A549 (cell line): ENCODE measurements at regions not wholly inside any gene's neighbourhood (a gene's known extent, or its start where the extent isn't known, plus 50 kb on each side); places are given as distances from the start of the nearest gene placed in this dataset.
A peak's percentile ranks its signal among the peaks of the same experiment; 100 is the strongest.

Experiments used
- ATAC-seq, 2 experiments: fragments of 200-7000 bp in 1 of 2; fragments of >200 bp in 1 of 2; cut with Nextera tagmentation in 1 of 2; cut with Tn5 transposase in 1 of 2; 3 replicates each; pipeline versions ENCODE4 v1.8.0 to v1.9.1; 2018 to 2020; ENCODE audit warnings: mild to moderate bottlenecking in 1 of 2, moderate library complexity in 1 of 2
- CTCF ChIA-PET: fragments of 300-600 bp; sonication (Branson Sonifier 250); formaldehyde crosslinking; extraction: SDS; loops from one replicate; lab custom pipeline; 2021; ENCODE audit warnings: antibody characterized with exemption, inconsistent platforms; lab: Yijun Ruan, JAX
- POLR2A ChIA-PET: fragments of 350-600 bp; formaldehyde crosslinking; extraction: SDS; loops from one replicate; lab custom pipeline; 2021; ENCODE audit warnings: antibody characterized with exemption, inconsistent platforms; lab: Yijun Ruan, JAX
- DNase-seq, 2 experiments: peaks; one replicate each; pipeline versions ENCODE4 v3.0.0 to v3.0.0-alpha.2; 2011 to 2016; ENCODE audit warnings: low read depth in 1 of 2, low spot score in 1 of 2
- FAIRE-seq: peaks from 2 replicates; lab custom pipeline; 2011; peaks lifted over from hg19 to GRCh38; lab: Jason Lieb, UNC
- H3K27ac ChIP-seq, 2 experiments: fragments of >200 bp; sonication (Bioruptor Twin); formaldehyde crosslinking; 3 replicates each; pipeline ENCODE4 v1.5.1; 2016 to 2017
- H3K4me1 ChIP-seq: fragments of >200 bp; sonication (Bioruptor Twin); formaldehyde crosslinking; 3 replicates; pipeline ENCODE4 v1.6.1; 2016
- H3K4me2 ChIP-seq: fragments of >200 bp; sonication (Bioruptor Twin); formaldehyde crosslinking; 3 replicates; pipeline ENCODE4 v1.6.1; 2016
- H3K4me3 ChIP-seq: fragments of >200 bp; sonication (Bioruptor Twin); formaldehyde crosslinking; 3 replicates; pipeline ENCODE4 v1.5.1; 2016
- H3K9me3 ChIP-seq: fragments of >200 bp; sonication (Bioruptor Twin); formaldehyde crosslinking; 3 replicates; pipeline ENCODE4 v1.6.1; 2016
- BCL3 ChIP-seq: fragments of >200 bp; sonication (Bioruptor Twin); formaldehyde crosslinking; IDR thresholded peaks from 3 replicates; pipeline ENCODE4 v1.6.1; 2016
- CBX2 ChIP-seq: fragments of 200-600 bp; sonication (generic); IDR thresholded peaks from 2 replicates; pipeline ENCODE4 v1.6.1; 2016; ENCODE audit warnings: low read depth, mild to moderate bottlenecking, borderline replicate concordance
- CBX8 ChIP-seq: fragments of 200-600 bp; sonication (generic); IDR thresholded peaks from 2 replicates; pipeline ENCODE4 v1.6.1; 2016
- EP300 ChIP-seq, 2 experiments: fragments of >200 bp; sonication (Bioruptor Twin); formaldehyde crosslinking; IDR thresholded peaks; 2 replicates in 1 of 2; 3 replicates in 1 of 2; pipeline ENCODE4 v1.6.1; 2016 to 2017
- ESRRA ChIP-seq: fragments of 150-350 bp; IDR thresholded peaks from 2 replicates; pipeline ENCODE4 v1.6.1; 2014; ENCODE audit warnings: mild to moderate bottlenecking, low read length, borderline replicate concordance
- FOSL2 ChIP-seq, 2 experiments: fragments of 450-650 bp in 1 of 2; fragments of >200 bp in 1 of 2; sonication (Bioruptor Twin) in 1 of 2; formaldehyde crosslinking; IDR thresholded peaks; 2 replicates each; pipeline versions ENCODE4 v1.5.0 to v1.6.1; 2016 to 2020; ENCODE audit warnings: mild to moderate bottlenecking in 1 of 2, moderate library complexity in 1 of 2
- GATA3 ChIP-seq: IDR thresholded peaks from 2 replicates; pipeline ENCODE4 v1.6.1; 2012; ENCODE audit warnings: borderline replicate concordance
- HDAC2 ChIP-seq: fragments of 200-600 bp; sonication (generic); IDR thresholded peaks from 2 replicates; pipeline ENCODE4 v1.6.1; 2016
- HOXA7 ChIP-seq: fragments of 250-450 bp; sonication (Bioruptor Pico); IDR thresholded peaks from 2 replicates; pipeline ENCODE4 v1.5.0; 2020; ENCODE audit warnings: mild to moderate bottlenecking, moderate library complexity
- JUNB ChIP-seq: fragments of >200 bp; sonication (Bioruptor Twin); formaldehyde crosslinking; IDR thresholded peaks from 2 replicates; pipeline ENCODE4 v1.6.1; 2016
- KDM5A ChIP-seq: fragments of 200-600 bp; sonication (generic); IDR thresholded peaks from 2 replicates; pipeline ENCODE4 v1.6.1; 2016; ENCODE audit warnings: antibody characterized with exemption, mild to moderate bottlenecking
- MAFK ChIP-seq: fragments of 450-650 bp; IDR thresholded peaks from 2 replicates; pipeline ENCODE4 v1.6.1; 2014; ENCODE audit not compliant: partially characterized antibody
- NPAS2 ChIP-seq: fragments of 250-450 bp; sonication (Bioruptor Pico); IDR thresholded peaks from 2 replicates; pipeline ENCODE4 v1.8.0; 2022; ENCODE audit warnings: mild to moderate bottlenecking, moderate library complexity, borderline replicate concordance
- NR3C1 ChIP-seq: fragments of >200 bp; sonication (Bioruptor Twin); formaldehyde crosslinking; IDR thresholded peaks from 3 replicates; pipeline ENCODE4 v1.6.1; 2017
- PBX3 ChIP-seq: IDR thresholded peaks from 2 replicates; pipeline ENCODE4 v1.6.1; 2012
- PHF8 ChIP-seq: fragments of 200-600 bp; sonication (generic); IDR thresholded peaks from 2 replicates; pipeline ENCODE4 v1.6.1; 2016; ENCODE audit warnings: low read depth, mild to moderate bottlenecking, antibody characterized with exemption, moderate library complexity, borderline replicate concordance
- POLR2A ChIP-seq: IDR thresholded peaks from 2 replicates; pipeline ENCODE4 v1.6.1; 2012; ENCODE audit warnings: mild to moderate bottlenecking, low read length
- RCOR1 ChIP-seq: fragments of 150-350 bp; IDR thresholded peaks from 2 replicates; pipeline ENCODE4 v1.6.1; 2014; ENCODE audit warnings: antibody characterized with exemption, low read length, low read depth
- RNF2 ChIP-seq: fragments of 200-600 bp; sonication (generic); IDR thresholded peaks from 2 replicates; pipeline ENCODE4 v1.6.1; 2016; ENCODE audit warnings: low read depth, mild to moderate bottlenecking, antibody characterized with exemption, moderate library complexity, borderline replicate concordance
- ZC3H11A ChIP-seq: fragments of 450-650 bp; IDR thresholded peaks from 2 replicates; pipeline ENCODE4 v1.6.1; 2014; ENCODE audit warnings: antibody characterized with exemption, mild to moderate bottlenecking
- WGBS: methylation state at CpG from one replicate; pipeline ENCODE4 v1.1.6; 2017; ENCODE audit errors: missing lambda C conversion rate; 5-methylcytosine and 5-hydroxymethylcytosine counted together

- POLR2A ChIA-PET, result no interaction called here
Measured at GRCh38 chr15:96068897-96069296, 261.6 kb upstream of the NR2F2 start.

GRCh38 chr15:96070636-96071035 is 259.9 kb upstream of the NR2F2 start:
- ChIA-PET CTCF (no interaction called here), POLR2A (no interaction called here)
- 41% methylated on average over 8 of the region's 8 CpGs for WGBS

More at GRCh38 chr15:96068897-96069296, 261.6 kb upstream of the NR2F2 start:
- TF ChIP-seq PBX3, result no peak
- TF ChIP-seq EP300 (IDR thresholded peaks at IDR 0.05), result no peak
- no peak for TF ChIP-seq FOSL2 (IDR thresholded peaks at IDR 0.05)
- TF ChIP-seq FOSL2 (CRISPR knock-in tag; IDR thresholded peaks at IDR 0.05), result no peak
- TF ChIP-seq NR3C1, result no peak
- TF ChIP-seq CBX8, result no peak
- TF ChIP-seq JUNB, result no peak
- no peak for TF ChIP-seq ZC3H11A
- no peak for TF ChIP-seq CBX2
- no peak overlapping the region for H3K27ac ChIP-seq
- FAIRE-seq (no peak), DNase-seq (no peak), ATAC-seq (no peak)
- no peak overlapping the region for H3K4me2 ChIP-seq
- WGBS, result 48% methylated on average over 3 of the region's 3 CpGs
- 0 out of 3 replicates have a peak, but pooled peaks cover 4% of the 10 kb centered on the region for H3K4me1 ChIP-seq
- no peaks in the 10 kb centered on the region for H3K9me3 ChIP-seq
- H3K4me3 ChIP-seq, result no peak overlapping the region
- CTCF ChIA-PET, result no interaction called here

GRCh38 chr15:96072821-96073220 is 257.7 kb upstream of the NR2F2 start:
- FAIRE-seq, result no peak
- peak in 1 of 2 experiments; percentile 19 for DNase-seq
- Histone ChIP-seq H3K4me1 (no peaks in the 10 kb centered on the region), H3K9me3 (no peaks in the 10 kb centered on the region)
- TF ChIP-seq MAFK, result no peak
- TF ChIP-seq POLR2A, result no peak
- no peak for TF ChIP-seq HDAC2
- TF ChIP-seq, all 56 proteins: peak for 0
- POLR2A ChIA-PET, result no interaction called here
- CTCF ChIA-PET, result no interaction called here
- no peak overlapping the region for H3K4me2 ChIP-seq
- ATAC-seq, result 0 out of 6 replicates have a peak, but pooled peaks of 1 of the 2 experiments have one; percentile 33
- WGBS, result 56% methylated on average over 2 of the region's 2 CpGs
- no peak overlapping the region for H3K4me3 ChIP-seq
- no peak overlapping the region for H3K27ac ChIP-seq

More at GRCh38 chr15:96070636-96071035, 259.9 kb upstream of the NR2F2 start:
- Histone ChIP-seq H3K27ac (no peak overlapping the region), H3K4me2 (no peak overlapping the region), H3K4me1 (no peaks in the 10 kb centered on the region), H3K9me3 (no peaks in the 10 kb centered on the region), H3K4me3 (no peak overlapping the region)
- FAIRE-seq (no peak), DNase-seq (peak in 1 of 2 experiments; percentile 35), ATAC-seq (peak; percentile 39 to 41; a peak in 3 of 6 replicates)
- TF ChIP-seq HDAC2 (no peak), FOSL2 (IDR thresholded peaks at IDR 0.05) (no peak), FOSL2 (CRISPR knock-in tag; IDR thresholded peaks at IDR 0.05) (peak; percentile 8; the same call in 1 of the 2 replicates), KDM5A (no peak)

GRCh38 chr15:96073908-96074307 is 256.6 kb upstream of the NR2F2 start:
- Histone ChIP-seq H3K27ac (no peak overlapping the region), H3K4me2 (no peak overlapping the region), H3K4me1 (no peaks in the 10 kb centered on the region), H3K9me3 (no peaks in the 10 kb centered on the region), H3K4me3 (no peak overlapping the region)
- 62% methylated on average over 4 of the region's 4 CpGs for WGBS
- ChIA-PET POLR2A (no interaction called here), CTCF (no interaction called here)
- no peak for FAIRE-seq
- ATAC-seq, result 0 out of 6 replicates have a peak, but pooled peaks of 1 of the 2 experiments have one; percentile 24
- no peak for DNase-seq
- TF ChIP-seq BCL3 (no peak), RCOR1 (no peak), GATA3 (no peak), NPAS2 (CRISPR knock-in tag) (no peak), ESRRA (no peak), PHF8 (no peak), HOXA7 (CRISPR knock-in tag) (no peak), NR3C1 (no peak), RNF2 (no peak)
